IPS-NIHi7 (cell line): ENCODE measurements at regions not wholly inside any gene's neighbourhood (a gene's known extent, or its start where the extent isn't known, plus 50 kb on each side); places are given as distances from the start of the nearest gene placed in this dataset.

Experiments used
- DNase-seq: peaks from one replicate; pipeline ENCODE4 v3.0.0; 2012; ENCODE audit warnings: mixed read lengths; ENCODE audit errors: extremely low spot score

- no peak for DNase-seq
These were observed 68.4 kb upstream of the APCDD1 start for GRCh38 chr18:10386049-10386448.

GRCh38 chr18:10386956-10387355 is 67.5 kb upstream of the APCDD1 start:
- DNase-seq: no peak

- no peak for DNase-seq
These were observed 67.0 kb upstream of the APCDD1 start for GRCh38 chr18:10387399-10387798.

GRCh38 chr18:10388373-10388772 is 66.1 kb upstream of the APCDD1 start:
- DNase-seq: no peak

GRCh38 chr18:10391506-10391905 is 62.9 kb upstream of the APCDD1 start:
- no peak for DNase-seq

- DNase-seq: no peak
These were observed 57.4 kb upstream of the APCDD1 start for GRCh38 chr18:10397004-10397403.

- no peak for DNase-seq
These were observed 55.9 kb upstream of the APCDD1 start for GRCh38 chr18:10398571-10398970.

- DNase-seq: no peak
These were observed 55.0 kb upstream of the APCDD1 start for GRCh38 chr18:10399465-10399864.

GRCh38 chr18:10400534-10401307 is 53.7 kb upstream of the APCDD1 start:
- no peak for DNase-seq

GRCh38 chr18:10401521-10401920 is 52.9 kb upstream of the APCDD1 start:
- no peak for DNase-seq

GRCh38 chr18:10401930-10402329 is 52.5 kb upstream of the APCDD1 start:
- DNase-seq: no peak

GRCh38 chr18:10402871-10403559 is 51.4 kb upstream of the APCDD1 start:
- no peak for DNase-seq

- DNase-seq: no peak
These were observed 50.7 kb upstream of the APCDD1 start for GRCh38 chr18:10403708-10404107.

GRCh38 chr18:10404168-10404567 is 50.3 kb upstream of the APCDD1 start:
- DNase-seq: no peak
